ENCODE measurements at regions not wholly inside any gene's neighbourhood (a gene's known extent, or its start where the extent isn't known, plus 50 kb on each side); places are given as distances from the start of the nearest gene placed in this dataset.

DNA sequence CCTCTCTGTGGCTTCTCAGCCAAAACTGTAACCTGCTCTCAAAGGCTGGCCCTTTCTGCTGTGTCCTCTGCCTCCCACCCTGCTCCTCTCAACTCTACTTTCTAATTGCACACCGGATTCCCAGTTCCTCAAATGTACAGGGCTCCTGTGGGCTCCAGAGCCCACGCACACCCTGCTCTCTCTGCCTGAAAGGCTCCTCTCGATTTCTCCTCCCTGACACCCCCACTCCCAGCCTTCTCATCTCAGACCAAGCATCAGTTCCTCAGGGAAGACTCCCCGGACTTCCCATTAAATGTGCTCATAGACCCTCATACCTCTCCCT, 111.7 kb upstream of the STEAP1B start:
- POLR2A ChIA-PET: no interaction called here
- no peak overlapping the region for H3K27ac ChIP-seq (ENCODE audit: low read length)
- Mint-ChIP-seq H3K4me3 (no peak overlapping the region), H3K4me1 (no peaks in the 10 kb centered on the region), H3K9me3 (peaks cover under 1 to 4% (median 1%) of the 10 kb centered on the region in 3 donors), H3K36me3 (no peaks in the 10 kb centered on the region), H3K27ac (no peak overlapping the region), H3K27me3 (peaks cover 16 to 21% of the 10 kb centered on the region in 2 donors)
- H3K9me3 ChIP-seq: no peaks in the 10 kb centered on the region
- 82% methylated on average over 4 of the region's 4 CpGs for WGBS (ENCODE audit: insufficient coverage)
- ATAC-seq (replicated peaks in 1 of 4) (no peak), DNase-seq (no peak)
- no peaks in the 10 kb centered on the region for H3K36me3 ChIP-seq (ENCODE audit: control insufficient read depth in 2 of 2, extremely low read depth in 1 of 2, insufficient read depth in 1 of 2, low read length in 1 of 2)
- no peaks in the 10 kb centered on the region for H3K4me1 ChIP-seq (ENCODE audit: control insufficient read depth in 1 of 2, extremely low read depth in 1 of 2, insufficient read depth in 2 of 2, low read length in 2 of 2)
- H3K27me3 ChIP-seq (replicated peaks in 1 of 2; ENCODE audit: control insufficient read depth in 2 of 2, extremely low read depth in 1 of 2, insufficient read depth in 2 of 2, low read length in 1 of 2): peaks cover 0 to 7% of the 10 kb centered on the region in 2 experiments
- no peak overlapping the region for H3K4me3 ChIP-seq (ENCODE audit: control insufficient read depth in 1 of 2, extremely low read depth in 1 of 2, low read length in 1 of 2)
- CTCF ChIA-PET: no interaction called here

DNA sequence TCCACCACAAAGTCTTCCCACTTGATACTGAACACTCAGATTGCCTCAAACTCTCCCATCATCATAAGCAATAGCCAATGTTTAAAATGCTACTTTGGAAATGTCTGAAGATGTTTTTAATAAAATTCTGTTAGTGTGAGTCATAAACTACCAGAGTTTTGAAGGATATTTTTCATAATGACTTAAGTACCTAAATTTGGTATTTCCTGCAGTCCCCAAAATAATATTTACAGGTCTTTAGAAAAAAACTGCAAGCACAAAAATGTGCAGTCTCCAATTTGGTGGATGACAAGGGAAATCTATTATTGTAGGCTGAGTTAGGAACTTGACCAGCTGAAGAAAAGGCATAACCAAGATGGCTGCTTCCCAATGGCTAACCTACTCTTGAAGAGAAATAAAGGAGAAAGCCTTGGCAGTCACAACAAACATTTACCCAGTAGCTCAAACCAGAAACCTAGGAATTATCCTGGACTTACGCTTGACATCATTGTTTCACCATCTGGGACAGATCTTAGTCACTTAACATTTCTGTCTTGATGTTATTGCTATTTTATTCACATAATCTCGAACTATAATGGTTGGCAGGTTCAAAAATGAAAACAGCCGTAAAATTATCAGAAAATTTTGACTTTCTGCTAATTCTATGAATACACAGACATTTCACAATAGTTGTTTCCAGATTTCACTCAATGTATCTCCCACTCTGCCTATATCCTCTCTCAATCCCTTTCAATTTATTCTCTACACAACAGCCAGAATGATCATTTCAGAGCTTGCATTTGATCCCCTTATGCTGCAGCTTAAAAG, 111.2 kb upstream of the STEAP1B start:
- Histone ChIP-seq H3K4me3 (ENCODE audit: control insufficient read depth in 1 of 2, extremely low read depth in 1 of 2, low read length in 1 of 2) (no peak overlapping the region), H3K27ac (ENCODE audit: low read length) (no peak overlapping the region), H3K4me1 (ENCODE audit: control insufficient read depth in 1 of 2, extremely low read depth in 1 of 2, insufficient read depth in 2 of 2, low read length in 2 of 2) (no peaks in the 10 kb centered on the region), H3K27me3 (replicated peaks in 1 of 2; ENCODE audit: control insufficient read depth in 2 of 2, extremely low read depth in 1 of 2, insufficient read depth in 2 of 2, low read length in 1 of 2) (peaks cover 0 to 7% of the 10 kb centered on the region in 2 experiments), H3K36me3 (ENCODE audit: control insufficient read depth in 2 of 2, extremely low read depth in 1 of 2, insufficient read depth in 1 of 2, low read length in 1 of 2) (no peaks in the 10 kb centered on the region), H3K9me3 (no peaks in the 10 kb centered on the region)
- H3K36me3 Mint-ChIP-seq: no peaks in the 10 kb centered on the region
- ATAC-seq (replicated peaks in 1 of 4): no peak
- H3K4me3 Mint-ChIP-seq: no peak overlapping the region
- H3K4me1 Mint-ChIP-seq: no peaks in the 10 kb centered on the region
- no peak for DNase-seq
- ChIA-PET CTCF (no interaction called here), POLR2A (no interaction called here)
- peaks cover 16 to 21% of the 10 kb centered on the region in 2 donors for H3K27me3 Mint-ChIP-seq
- peaks cover 0 to 4% (median 0%) of the 10 kb centered on the region in 3 donors for H3K9me3 Mint-ChIP-seq
- H3K27ac Mint-ChIP-seq: no peak overlapping the region
- WGBS (ENCODE audit: insufficient coverage): 70% methylated on average over 2 of the region's 3 CpGs

DNA sequence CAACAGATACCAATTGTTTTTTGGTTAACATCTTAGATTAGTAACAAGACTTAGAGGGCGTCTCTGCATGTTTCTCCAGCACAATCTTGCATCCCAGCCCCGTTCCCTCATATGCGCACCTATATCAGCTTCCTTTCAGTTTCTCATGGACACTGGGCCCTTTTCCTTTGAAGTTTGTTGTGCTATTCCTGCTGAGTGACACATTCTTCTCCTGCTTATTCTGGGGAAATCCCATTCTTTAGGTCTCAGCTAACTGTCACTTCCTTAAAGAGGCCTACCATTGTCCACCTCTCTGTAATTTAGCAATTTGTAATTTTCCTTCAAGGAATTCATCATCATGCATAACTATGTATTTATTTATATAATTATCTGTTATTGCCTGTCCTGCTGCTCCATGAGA, 110.3 kb upstream of the STEAP1B start:
- Mint-ChIP-seq H3K27me3 (peaks cover 16 to 18% of the 10 kb centered on the region in 2 donors), H3K4me1 (no peaks in the 10 kb centered on the region), H3K36me3 (no peaks in the 10 kb centered on the region), H3K9me3 (no peaks in the 10 kb centered on the region), H3K4me3 (no peak overlapping the region), H3K27ac (no peak overlapping the region)
- Histone ChIP-seq H3K27me3 (replicated peaks in 1 of 2; ENCODE audit: control insufficient read depth in 2 of 2, extremely low read depth in 1 of 2, insufficient read depth in 2 of 2, low read length in 1 of 2) (peaks cover 0 to 7% of the 10 kb centered on the region in 2 experiments), H3K27ac (ENCODE audit: low read length) (no peak overlapping the region), H3K9me3 (no peaks in the 10 kb centered on the region), H3K36me3 (ENCODE audit: control insufficient read depth in 2 of 2, extremely low read depth in 1 of 2, insufficient read depth in 1 of 2, low read length in 1 of 2) (no peaks in the 10 kb centered on the region), H3K4me3 (ENCODE audit: control insufficient read depth in 1 of 2, extremely low read depth in 1 of 2, low read length in 1 of 2) (no peak overlapping the region), H3K4me1 (ENCODE audit: control insufficient read depth in 1 of 2, extremely low read depth in 1 of 2, insufficient read depth in 2 of 2, low read length in 2 of 2) (no peaks in the 10 kb centered on the region)
- POLR2A ChIA-PET: no interaction called here
- CTCF ChIA-PET: interaction anchor here in 1 of 2 donors (0.6 kb wide), 1 partner anchor 440 kb away, joined by 3 read pairs; no protein-coding TSS in a partner anchor
- DNase-seq (no peak), ATAC-seq (replicated peaks in 1 of 4) (no peak)
- WGBS (ENCODE audit: insufficient coverage): no CpG with 5 or more reads among the region's 3 CpGs

DNA sequence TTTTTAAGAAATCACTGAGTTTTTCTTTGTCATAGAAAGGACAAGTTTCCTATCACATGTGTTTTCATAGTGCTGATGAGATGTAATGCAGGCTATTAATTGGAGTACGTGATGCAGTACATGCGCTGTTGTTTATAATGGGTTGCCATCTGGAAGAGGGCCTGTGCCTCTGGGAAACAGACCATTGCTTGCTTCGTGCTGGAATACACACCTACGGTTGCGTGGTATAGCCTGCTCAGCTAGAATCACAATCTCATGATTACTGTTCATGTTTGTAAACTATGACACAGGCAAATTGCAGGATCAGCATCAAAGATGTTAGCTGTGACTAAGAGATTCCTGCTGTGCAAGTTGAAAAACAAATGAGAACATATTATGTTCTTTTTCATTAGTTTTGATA, 107.2 kb upstream of the STEAP1B start:
- no peak overlapping the region for H3K27ac ChIP-seq (ENCODE audit: low read length)
- Mint-ChIP-seq H3K36me3 (no peaks in the 10 kb centered on the region), H3K9me3 (no peaks in the 10 kb centered on the region), H3K4me3 (no peak overlapping the region), H3K27ac (no peak overlapping the region), H3K27me3 (peaks cover 11 to 13% of the 10 kb centered on the region in 2 donors), H3K4me1 (no peaks in the 10 kb centered on the region)
- ATAC-seq (replicated peaks in 1 of 4) (no peak), DNase-seq (no peak)
- ChIA-PET POLR2A (no interaction called here), CTCF (no interaction called here)
- no peak overlapping the region for H3K4me3 ChIP-seq (ENCODE audit: control insufficient read depth in 1 of 2, extremely low read depth in 1 of 2, low read length in 1 of 2)
- H3K27me3 ChIP-seq (replicated peaks in 1 of 2; ENCODE audit: control insufficient read depth in 2 of 2, extremely low read depth in 1 of 2, insufficient read depth in 2 of 2, low read length in 1 of 2): peaks cover 0 to 7% of the 10 kb centered on the region in 2 experiments
- WGBS (ENCODE audit: insufficient coverage): 83% methylated on average over 3 of the region's 5 CpGs
- no peaks in the 10 kb centered on the region for H3K9me3 ChIP-seq
- no peaks in the 10 kb centered on the region for H3K4me1 ChIP-seq (ENCODE audit: control insufficient read depth in 1 of 2, extremely low read depth in 1 of 2, insufficient read depth in 2 of 2, low read length in 2 of 2)
- no peaks in the 10 kb centered on the region for H3K36me3 ChIP-seq (ENCODE audit: control insufficient read depth in 2 of 2, extremely low read depth in 1 of 2, insufficient read depth in 1 of 2, low read length in 1 of 2)

DNA sequence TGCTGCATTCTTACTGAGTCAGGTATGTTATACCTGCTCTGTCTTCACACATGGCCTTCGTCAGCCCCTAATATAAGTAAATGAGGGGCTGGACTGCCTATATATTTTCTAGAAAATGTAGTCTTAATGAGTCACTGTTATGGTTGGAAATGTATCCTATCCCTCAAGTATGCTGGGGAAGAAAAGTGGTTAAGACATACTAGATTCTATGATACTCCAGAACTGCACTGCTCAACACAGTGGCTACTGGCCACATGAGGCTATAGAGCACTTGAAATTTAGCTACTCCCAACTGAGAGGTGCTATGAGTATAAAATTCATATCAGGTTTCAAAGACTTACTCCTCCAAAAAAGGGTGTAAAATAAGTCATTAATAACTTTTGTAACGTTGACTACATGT, 104.3 kb upstream of the STEAP1B start:
- CTCF ChIA-PET: no interaction called here
- no peak overlapping the region for H3K4me3 Mint-ChIP-seq
- no peak overlapping the region for H3K27ac Mint-ChIP-seq
- no peaks in the 10 kb centered on the region for H3K36me3 Mint-ChIP-seq
- H3K4me1 ChIP-seq (ENCODE audit: control insufficient read depth in 1 of 2, extremely low read depth in 1 of 2, insufficient read depth in 2 of 2, low read length in 2 of 2): no peaks in the 10 kb centered on the region
- no peak overlapping the region for H3K27ac ChIP-seq (ENCODE audit: low read length)
- peaks cover 7% of the 10 kb centered on the region in 2 donors for H3K27me3 Mint-ChIP-seq
- no peaks in the 10 kb centered on the region for H3K9me3 Mint-ChIP-seq
- H3K4me1 Mint-ChIP-seq: no peaks in the 10 kb centered on the region
- no CpG with 5 or more reads among the region's 2 CpGs for WGBS (ENCODE audit: insufficient coverage)
- POLR2A ChIA-PET: no interaction called here
- H3K36me3 ChIP-seq (ENCODE audit: control insufficient read depth in 2 of 2, extremely low read depth in 1 of 2, insufficient read depth in 1 of 2, low read length in 1 of 2): no peaks in the 10 kb centered on the region
- H3K27me3 ChIP-seq (replicated peaks in 1 of 2; ENCODE audit: control insufficient read depth in 2 of 2, extremely low read depth in 1 of 2, insufficient read depth in 2 of 2, low read length in 1 of 2): peaks cover 0 to under 1% of the 10 kb centered on the region in 2 experiments
- H3K4me3 ChIP-seq (ENCODE audit: control insufficient read depth in 1 of 2, extremely low read depth in 1 of 2, low read length in 1 of 2): no peak overlapping the region
- DNase-seq (no peak), ATAC-seq (replicated peaks in 1 of 4) (no peak)
- H3K9me3 ChIP-seq: no peaks in the 10 kb centered on the region

DNA sequence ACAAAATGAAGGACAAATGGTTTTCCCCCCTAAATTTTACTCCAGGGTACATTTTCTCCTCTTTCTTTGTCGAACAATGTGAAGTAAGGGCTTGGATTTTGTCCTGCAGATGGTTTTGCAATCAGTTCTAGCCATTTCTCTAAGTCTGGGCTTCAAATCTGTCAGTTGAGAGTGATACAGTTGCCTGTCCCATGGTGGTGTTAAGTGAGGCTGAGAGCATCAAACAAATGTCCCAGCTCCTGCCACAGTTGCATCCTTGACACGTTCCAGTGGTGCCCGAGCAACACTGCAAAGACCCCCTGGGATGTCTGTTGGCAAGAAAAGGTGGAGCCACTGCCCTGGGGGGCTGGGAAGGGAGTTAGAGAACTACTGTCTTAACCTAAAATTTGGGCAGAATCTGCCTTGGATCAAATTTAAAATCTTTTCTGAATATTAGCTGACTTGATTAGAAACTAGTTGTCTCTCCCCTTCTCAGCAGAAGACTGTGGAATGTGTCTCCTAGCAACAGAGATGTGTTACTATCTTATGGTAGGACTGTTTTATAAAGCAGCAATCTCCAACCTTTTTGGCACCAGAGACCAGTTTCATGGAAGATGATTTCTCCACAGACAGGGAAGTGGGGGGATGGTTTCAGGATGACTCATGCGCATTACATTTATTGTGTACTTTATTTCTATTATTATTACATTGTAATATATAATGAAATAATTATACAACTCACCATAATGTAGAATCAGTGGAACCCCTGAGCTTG, 102.0 kb upstream of the STEAP1B start:
- H3K36me3 Mint-ChIP-seq: no peaks in the 10 kb centered on the region
- H3K4me3 Mint-ChIP-seq: no peak overlapping the region
- no peak overlapping the region for H3K4me3 ChIP-seq (ENCODE audit: control insufficient read depth in 1 of 2, extremely low read depth in 1 of 2, low read length in 1 of 2)
- no peaks in the 10 kb centered on the region for H3K27me3 ChIP-seq (replicated peaks in 1 of 2; ENCODE audit: control insufficient read depth in 2 of 2, extremely low read depth in 1 of 2, insufficient read depth in 2 of 2, low read length in 1 of 2)
- H3K4me1 ChIP-seq (ENCODE audit: control insufficient read depth in 1 of 2, extremely low read depth in 1 of 2, insufficient read depth in 2 of 2, low read length in 2 of 2): no peaks in the 10 kb centered on the region
- WGBS (ENCODE audit: insufficient coverage): 100% methylated on average over 2 of the region's 4 CpGs
- no peaks in the 10 kb centered on the region for H3K4me1 Mint-ChIP-seq
- DNase-seq (no peak), ATAC-seq (replicated peaks in 1 of 4) (no peak)
- CTCF ChIA-PET: no interaction called here
- H3K27me3 Mint-ChIP-seq: peaks cover 7 to 15% of the 10 kb centered on the region in 2 donors
- H3K36me3 ChIP-seq (ENCODE audit: control insufficient read depth in 2 of 2, extremely low read depth in 1 of 2, insufficient read depth in 1 of 2, low read length in 1 of 2): no peaks in the 10 kb centered on the region
- POLR2A ChIA-PET: no interaction called here
- no peaks in the 10 kb centered on the region for H3K9me3 Mint-ChIP-seq
- H3K27ac Mint-ChIP-seq: no peak overlapping the region
- H3K9me3 ChIP-seq: no peaks in the 10 kb centered on the region
- no peak overlapping the region for H3K27ac ChIP-seq (ENCODE audit: low read length)
